Astrocyte (in vitro differentiated cells and primary cell): ENCODE measurements at regions not wholly inside any gene's neighbourhood (a gene's known extent, or its start where the extent isn't known, plus 50 kb on each side); places are given as distances from the start of the nearest gene placed in this dataset.
"Not testable (repeated sequence)": the region's sequence is repeated elsewhere in the genome, so short reads cannot be mapped to it uniquely, and the experiment has no call there.

Experiments used
- DNase-seq: peaks from one replicate; pipeline ENCODE4 v3.0.0-alpha.2; 2010; ENCODE audit warnings: low read depth
- FAIRE-seq: peaks from 2 replicates; lab custom pipeline; 2011; peaks lifted over from hg19 to GRCh38; lab: Jason Lieb, UNC
- H2AFZ ChIP-seq: 2 replicates; pipeline ENCODE4 v1.6.0; 2012; ENCODE audit warnings: low read depth, low read length, inconsistent platforms
- H3K27ac ChIP-seq: 2 replicates; pipeline ENCODE4 v1.5.1; 2011; ENCODE audit warnings: low read depth, low read length, inconsistent platforms
- H3K27me3 ChIP-seq: 2 replicates; pipeline ENCODE4 v1.6.0; 2011; ENCODE audit warnings: low read length, inconsistent platforms; ENCODE audit not compliant: insufficient read depth
- H3K36me3 ChIP-seq: 2 replicates; pipeline ENCODE4 v1.5.1; 2011; ENCODE audit warnings: low read length, inconsistent platforms; ENCODE audit not compliant: insufficient read depth
- H3K4me1 ChIP-seq: 2 replicates; pipeline ENCODE4 v1.5.1; 2011; ENCODE audit warnings: low read length, inconsistent platforms; ENCODE audit not compliant: insufficient read depth
- H3K4me2 ChIP-seq: 2 replicates; pipeline ENCODE4 v1.6.0; 2012; ENCODE audit warnings: low read length, inconsistent platforms
- H3K4me3 ChIP-seq: 2 replicates; pipeline ENCODE4 v1.5.1; 2011; ENCODE audit warnings: low read depth, mild to moderate bottlenecking, low read length, inconsistent platforms; ENCODE audit not compliant: insufficient read depth
- H3K79me2 ChIP-seq: 2 replicates; pipeline ENCODE4 v1.6.0; 2012; ENCODE audit warnings: mild to moderate bottlenecking, low read length, inconsistent platforms; ENCODE audit not compliant: insufficient read depth
- H3K9ac ChIP-seq: 2 replicates; pipeline ENCODE4 v1.6.0; 2012; ENCODE audit warnings: mild to moderate bottlenecking, low read length, inconsistent platforms
- H3K9me3 ChIP-seq: 2 replicates; pipeline ENCODE4 v1.5.1; 2012; ENCODE audit warnings: low read depth, mild to moderate bottlenecking, low read length, inconsistent platforms; ENCODE audit not compliant: insufficient read depth
- H4K20me1 ChIP-seq: 2 replicates; pipeline ENCODE4 v1.6.0; 2012; ENCODE audit warnings: low read length, inconsistent platforms; ENCODE audit not compliant: insufficient read depth
- H3K27ac Mint-ChIP-seq: one replicate; pipeline ENCODE4 v1.8.0; 2021; ENCODE audit warnings: mild to moderate bottlenecking, mixed read lengths; ENCODE audit not compliant: unreplicated experiment
- H3K27me3 Mint-ChIP-seq: one replicate; pipeline ENCODE4 v1.8.0; 2021; ENCODE audit warnings: low read depth, mixed read lengths; ENCODE audit not compliant: unreplicated experiment
- H3K36me3 Mint-ChIP-seq: one replicate; pipeline ENCODE4 v1.8.0; 2021; ENCODE audit warnings: low read depth, mixed read lengths; ENCODE audit not compliant: unreplicated experiment
- H3K4me1 Mint-ChIP-seq: one replicate; pipeline ENCODE4 v1.8.0; 2021; ENCODE audit warnings: low read depth, mixed read lengths; ENCODE audit not compliant: unreplicated experiment
- H3K4me3 Mint-ChIP-seq: one replicate; pipeline ENCODE4 v1.8.0; 2021; ENCODE audit warnings: mild to moderate bottlenecking, moderate library complexity, mixed read lengths; ENCODE audit not compliant: unreplicated experiment
- H3K9me3 Mint-ChIP-seq: one replicate; pipeline ENCODE4 v1.8.0; 2021; ENCODE audit warnings: mild to moderate bottlenecking, mixed read lengths; ENCODE audit not compliant: unreplicated experiment

- H4K20me1 ChIP-seq, H3K4me3 ChIP-seq, H3K36me3 ChIP-seq, H2AFZ ChIP-seq, H3K9me3 Mint-ChIP-seq, H3K4me1 ChIP-seq, H3K27me3 ChIP-seq, H3K27ac Mint-ChIP-seq, FAIRE-seq, H3K9me3 ChIP-seq, DNase-seq, H3K4me1 Mint-ChIP-seq, H3K9ac ChIP-seq, H3K4me2 ChIP-seq, H3K36me3 Mint-ChIP-seq, H3K4me3 Mint-ChIP-seq, H3K27me3 Mint-ChIP-seq, H3K79me2 ChIP-seq, H3K27ac ChIP-seq: not testable (repeated sequence)
Observed at GRCh38 chr21:6097736-6098135, 4423.6 kb upstream of the TPTE start.

- FAIRE-seq, H3K4me1 Mint-ChIP-seq, H4K20me1 ChIP-seq, H2AFZ ChIP-seq, H3K27me3 Mint-ChIP-seq, H3K27ac Mint-ChIP-seq, H3K4me1 ChIP-seq, H3K9ac ChIP-seq, H3K27me3 ChIP-seq, H3K9me3 Mint-ChIP-seq, H3K9me3 ChIP-seq, H3K4me3 Mint-ChIP-seq, H3K4me2 ChIP-seq, H3K4me3 ChIP-seq, H3K36me3 Mint-ChIP-seq, H3K27ac ChIP-seq, DNase-seq, H3K36me3 ChIP-seq, H3K79me2 ChIP-seq: not testable (repeated sequence)
Observed at GRCh38 chr21:6098191-6098935, 4423.0 kb upstream of the TPTE start.

DNA sequence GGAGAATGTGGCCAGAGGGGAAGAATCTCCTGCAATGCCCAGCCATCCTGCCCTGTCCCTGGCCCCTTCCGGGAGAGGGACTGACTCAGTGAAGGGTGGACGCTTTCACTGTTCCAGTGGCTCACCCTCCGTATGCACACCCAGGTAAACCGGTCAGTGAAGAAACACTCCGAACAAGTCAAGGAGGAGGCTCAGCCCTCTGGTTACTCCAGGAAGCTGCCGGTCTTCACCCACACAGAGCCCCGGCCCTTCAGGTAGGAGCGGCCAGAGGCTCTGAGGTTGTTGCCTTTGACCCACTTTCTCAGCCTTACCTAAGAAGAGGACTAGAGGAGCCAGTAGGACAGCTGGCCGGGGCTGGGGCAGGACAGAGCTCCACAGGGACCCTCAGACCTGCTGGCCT, 4419.8 kb upstream of the TPTE start:
- not testable (repeated sequence) for H3K79me2 ChIP-seq, DNase-seq, H3K36me3 ChIP-seq, H3K4me3 ChIP-seq, H2AFZ ChIP-seq, H3K9ac ChIP-seq, H4K20me1 ChIP-seq, H3K27me3 ChIP-seq, H3K4me2 ChIP-seq, H3K4me3 Mint-ChIP-seq, H3K4me1 Mint-ChIP-seq, H3K27ac Mint-ChIP-seq, H3K4me1 ChIP-seq, H3K36me3 Mint-ChIP-seq, H3K9me3 ChIP-seq, H3K27me3 Mint-ChIP-seq, H3K27ac ChIP-seq, FAIRE-seq, H3K9me3 Mint-ChIP-seq

GRCh38 chr21:6104546-6104945, 4416.8 kb upstream of the TPTE start:
- not testable (repeated sequence) for H3K4me2 ChIP-seq, H3K9me3 Mint-ChIP-seq, FAIRE-seq, H3K27ac ChIP-seq, H3K27ac Mint-ChIP-seq, H4K20me1 ChIP-seq, DNase-seq, H3K27me3 ChIP-seq, H3K9ac ChIP-seq, H2AFZ ChIP-seq, H3K9me3 ChIP-seq, H3K36me3 Mint-ChIP-seq, H3K79me2 ChIP-seq, H3K4me3 Mint-ChIP-seq, H3K36me3 ChIP-seq, H3K27me3 Mint-ChIP-seq, H3K4me1 ChIP-seq, H3K4me1 Mint-ChIP-seq, H3K4me3 ChIP-seq

DNA sequence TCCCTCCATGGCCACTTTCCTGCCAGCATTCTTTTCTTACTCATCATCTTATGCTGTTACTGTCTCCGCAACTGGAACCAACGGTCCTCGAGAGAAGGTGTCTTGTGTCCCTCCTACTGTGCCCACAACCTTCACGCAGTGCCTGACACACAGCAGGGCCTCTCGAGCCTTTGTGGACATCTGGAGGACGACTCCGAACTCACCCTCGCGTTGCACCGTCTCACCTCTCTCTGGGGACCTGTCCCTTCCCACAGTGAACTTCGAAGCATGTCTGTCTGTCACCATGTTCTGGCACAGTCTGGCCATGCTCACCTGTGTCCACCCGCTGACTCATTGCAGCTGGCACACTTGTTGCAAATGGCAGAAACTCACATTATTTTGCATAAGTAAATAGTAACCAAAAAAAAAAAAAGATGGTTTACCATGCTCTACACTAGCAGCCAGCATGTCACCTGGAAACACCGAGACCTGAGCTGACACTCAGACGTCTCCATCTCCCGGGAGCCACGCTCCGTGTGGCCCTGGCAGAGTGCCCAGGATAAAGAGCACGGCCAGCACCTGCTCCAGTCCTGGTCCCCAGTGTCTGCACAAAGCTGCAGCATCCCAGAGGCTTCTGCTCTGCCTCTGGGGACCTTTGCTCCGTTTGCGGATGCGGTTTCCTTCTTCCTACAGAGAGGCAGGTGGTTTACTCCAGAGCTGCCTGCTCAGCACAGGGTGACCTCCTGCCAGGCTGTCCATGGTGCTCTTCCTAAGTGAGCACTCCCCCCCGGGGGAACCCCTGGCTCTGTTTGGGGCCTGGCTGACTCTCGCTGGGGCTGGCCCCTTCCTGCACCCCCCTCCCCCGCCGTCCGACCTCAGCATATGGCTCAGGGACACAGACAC, 4414.5 kb upstream of the TPTE start:
- not testable (repeated sequence) for H3K4me1 ChIP-seq, H3K9me3 ChIP-seq, H3K9ac ChIP-seq, H2AFZ ChIP-seq, H3K4me1 Mint-ChIP-seq, H3K27ac Mint-ChIP-seq, H3K27ac ChIP-seq, H3K27me3 ChIP-seq, H3K36me3 ChIP-seq, H3K4me3 ChIP-seq, H3K9me3 Mint-ChIP-seq, H3K27me3 Mint-ChIP-seq, H3K4me3 Mint-ChIP-seq, H3K4me2 ChIP-seq, H4K20me1 ChIP-seq, DNase-seq, H3K36me3 Mint-ChIP-seq, H3K79me2 ChIP-seq, FAIRE-seq

GRCh38 chr21:6108894-6109293, 4412.5 kb upstream of the TPTE start:
- not testable (repeated sequence) for H3K27me3 Mint-ChIP-seq, DNase-seq, H3K4me1 ChIP-seq, H3K36me3 Mint-ChIP-seq, H3K9me3 ChIP-seq, H3K4me3 Mint-ChIP-seq, H3K4me1 Mint-ChIP-seq, H3K4me2 ChIP-seq, H4K20me1 ChIP-seq, H3K27ac Mint-ChIP-seq, H3K36me3 ChIP-seq, H3K9me3 Mint-ChIP-seq, H3K79me2 ChIP-seq, H3K9ac ChIP-seq, H3K4me3 ChIP-seq, H3K27me3 ChIP-seq, FAIRE-seq, H2AFZ ChIP-seq, H3K27ac ChIP-seq
